NCI-H446 (cell line): ENCODE measurements at regions not wholly inside any gene's neighbourhood (a gene's known extent, or its start where the extent isn't known, plus 50 kb on each side); places are given as distances from the start of the nearest gene placed in this dataset.
A peak's percentile ranks its signal among the peaks of the same experiment; 100 is the strongest.

Experiments
- DNase-seq, 2 experiments: peaks; one replicate each; lab custom pipeline; 2025; lab: John Stamatoyannopoulos, UW

GRCh38 chr2:58667137-58667774 lies 426.1 kb upstream of the FANCL start:
- DNase-seq = no peak

DNA sequence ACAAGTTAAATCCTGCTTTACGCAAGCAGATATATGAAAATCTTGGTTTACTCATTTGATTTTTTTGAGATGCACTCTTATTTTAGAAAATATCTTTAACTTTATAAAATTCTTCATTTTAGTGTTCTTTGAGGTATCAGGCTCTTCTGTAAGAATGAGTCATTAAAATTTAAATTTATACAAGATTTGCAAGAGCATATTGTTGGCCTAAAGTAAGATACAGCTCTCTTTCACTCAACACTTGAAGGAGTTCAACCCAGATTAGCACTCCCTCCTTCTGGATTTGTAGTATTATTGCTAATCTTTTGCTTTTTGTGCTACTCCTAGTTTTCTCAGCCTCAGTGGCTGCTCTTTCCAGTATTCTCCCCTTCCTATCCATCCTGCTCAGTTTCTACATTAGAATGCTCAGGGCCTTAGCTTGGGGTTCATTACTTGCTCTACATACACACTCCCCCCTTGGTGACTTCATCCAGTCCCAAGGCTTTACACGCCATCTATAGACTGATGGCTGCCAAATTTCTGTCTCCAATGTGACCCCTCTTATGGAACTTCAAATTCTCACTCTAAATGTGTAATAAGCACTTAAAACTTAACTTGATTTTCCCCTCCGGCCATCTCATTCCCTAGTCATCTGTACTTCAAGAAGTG lies 425.3 kb upstream of the FANCL start:
- DNase-seq = no peak

DNA sequence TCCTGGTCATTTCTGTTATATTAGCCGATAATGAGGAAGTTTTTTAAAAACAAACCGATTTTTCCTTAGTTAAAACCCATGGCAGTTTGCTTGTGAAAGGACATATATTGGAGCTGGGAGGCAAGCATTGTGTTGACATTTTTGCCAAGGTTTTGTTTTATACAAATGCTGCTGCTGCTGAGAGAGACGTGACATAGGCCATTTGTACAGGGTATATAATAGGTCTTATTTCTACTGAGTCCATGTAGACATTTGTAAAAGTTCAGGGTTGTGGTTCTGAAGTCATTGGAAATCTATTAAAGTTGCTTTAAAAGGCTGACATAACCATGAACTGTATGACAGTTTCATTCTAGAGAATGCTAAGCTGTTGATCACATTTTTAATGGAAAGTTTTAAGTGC lies 424.0 kb upstream of the FANCL start:
- no peak for DNase-seq

GRCh38 chr2:58664523-58665151 lies 423.5 kb upstream of the FANCL start:
- peak in 1 of 2 experiments; percentile 45 for DNase-seq

DNA sequence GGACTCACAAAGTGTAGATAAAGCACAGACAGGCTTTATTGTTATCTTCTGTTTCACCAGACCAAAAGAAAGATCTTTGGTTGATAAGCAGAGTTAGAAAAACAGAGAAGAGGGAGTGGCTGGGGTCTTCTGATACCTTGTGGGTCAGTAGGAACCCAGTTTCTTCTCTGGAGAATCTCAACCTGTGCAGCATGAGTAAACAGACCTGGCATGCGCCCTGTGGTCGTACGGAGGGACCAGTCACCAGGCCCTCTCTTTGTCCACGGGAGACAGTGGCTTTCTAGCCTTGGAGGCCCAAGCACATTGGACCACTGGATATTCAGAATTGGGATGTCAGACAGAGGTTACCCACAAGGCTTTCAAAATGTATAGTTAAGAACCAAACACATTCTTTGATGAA lies 418.9 kb upstream of the FANCL start:
- DNase-seq = no peak

DNA sequence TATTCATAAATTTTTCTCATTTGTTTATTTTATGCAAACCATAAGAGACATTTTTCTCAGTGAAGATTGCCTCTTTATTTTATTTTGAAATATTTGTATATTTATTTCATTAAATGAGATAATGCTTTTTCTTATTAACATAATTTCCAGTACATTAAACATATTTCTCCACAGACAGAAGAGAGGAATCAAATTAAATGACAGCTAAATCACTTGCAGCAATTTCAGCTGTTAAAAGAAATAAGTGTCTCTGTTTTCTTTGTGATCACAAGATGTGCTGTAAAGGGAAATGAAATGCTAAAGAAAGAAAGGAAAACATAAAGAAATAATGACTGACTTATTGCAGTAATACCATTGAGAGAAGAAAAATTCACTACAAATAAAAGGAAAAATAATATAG lies 414.0 kb upstream of the FANCL start:
- DNase-seq = no peak

DNA sequence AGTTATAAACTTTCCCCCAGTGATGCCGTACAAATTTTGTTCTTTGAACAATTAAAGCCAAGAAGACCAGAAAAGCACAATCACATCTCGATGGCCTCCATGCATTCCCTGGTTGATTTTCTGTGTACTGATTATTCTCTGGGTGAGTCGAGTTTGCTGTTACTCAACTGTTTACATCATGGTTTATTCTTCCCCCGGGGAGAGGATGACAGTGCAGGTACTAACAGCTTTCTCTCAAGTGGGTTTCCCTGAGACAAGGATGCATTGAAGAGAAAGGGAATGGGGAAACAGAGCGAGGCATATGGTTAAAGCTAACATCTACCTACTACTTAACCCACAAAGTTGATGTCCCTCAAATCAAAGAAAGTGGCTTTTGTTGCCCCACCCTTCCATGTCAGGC lies 410.8 kb upstream of the FANCL start:
- no peak for DNase-seq

DNA sequence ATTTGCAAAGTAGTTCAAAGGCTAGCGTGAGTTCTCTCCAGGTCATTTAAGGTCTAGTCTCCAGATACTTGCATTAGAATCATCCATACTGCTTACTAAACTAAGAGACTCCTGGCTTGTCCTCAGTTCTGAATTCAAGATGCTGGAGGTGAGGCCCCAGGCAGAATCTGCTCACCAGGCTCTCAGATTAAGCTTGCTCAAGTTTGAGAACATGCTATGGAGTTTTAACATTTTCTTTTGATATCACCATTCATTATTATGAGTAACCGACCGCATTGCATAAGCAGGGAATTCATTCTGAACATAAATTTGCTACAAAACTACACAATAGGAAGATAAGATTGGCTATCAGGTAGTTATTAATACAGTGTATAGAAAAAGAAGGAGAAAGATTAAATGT lies 409.7 kb upstream of the FANCL start:
- no peak for DNase-seq

DNA sequence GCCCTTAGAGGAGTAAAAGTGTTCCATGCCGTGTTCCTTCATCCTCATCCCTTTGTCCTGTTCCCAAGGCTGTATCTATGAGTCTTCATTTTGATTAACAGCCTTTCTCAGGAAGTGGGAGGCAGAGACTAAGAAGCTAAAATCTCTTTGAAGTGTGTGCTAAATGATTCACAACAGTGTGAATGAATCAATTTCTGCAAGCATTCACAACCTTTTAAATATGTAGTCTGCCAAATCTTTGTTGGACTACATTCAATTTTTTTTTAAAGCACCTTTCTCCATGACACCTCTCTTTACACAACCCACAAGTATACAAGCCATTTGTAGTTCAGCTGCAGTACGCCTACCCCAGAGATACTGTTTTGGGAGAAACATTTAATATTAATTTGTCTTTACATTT lies 408.6 kb upstream of the FANCL start:
- peak in 1 of 2 experiments; percentile 13 for DNase-seq

DNA sequence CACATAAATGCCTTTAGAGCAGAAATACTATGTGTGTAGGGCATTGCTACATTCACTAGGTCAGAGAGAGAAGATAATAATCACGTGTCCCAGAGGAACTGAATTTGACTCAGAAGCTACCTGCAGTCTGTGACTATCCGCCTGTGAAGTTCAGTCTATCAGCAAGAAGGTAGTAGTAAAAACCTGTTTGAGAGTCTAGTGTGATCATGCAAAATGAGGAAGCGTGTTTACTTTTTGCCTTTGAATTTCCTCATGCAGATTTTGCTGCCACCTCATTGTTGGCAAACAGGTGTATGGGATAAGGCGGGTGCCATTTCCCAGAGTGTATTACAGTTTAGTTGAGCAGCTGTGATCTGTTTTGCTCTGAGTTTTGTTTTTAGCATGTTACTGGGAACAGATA lies 403.9 kb upstream of the FANCL start:
- no peak for DNase-seq

DNA sequence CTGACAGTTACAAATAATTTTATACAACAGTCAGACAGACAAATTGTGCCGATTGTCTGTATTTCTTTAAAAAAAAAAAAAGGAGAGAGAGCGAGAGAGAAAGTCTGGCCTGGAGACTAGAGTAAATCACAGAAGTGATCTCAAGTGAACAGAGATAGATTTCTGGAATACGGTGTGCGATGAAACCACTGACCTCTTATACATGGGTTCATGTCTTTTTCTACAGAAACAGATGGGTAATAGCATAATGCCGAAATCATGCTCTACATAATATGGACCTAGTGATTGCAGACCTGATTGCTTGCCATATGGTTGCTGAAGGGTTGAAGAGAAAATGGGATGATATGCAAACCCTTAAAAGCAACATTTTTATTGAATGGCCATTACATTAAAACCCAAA lies 403.3 kb upstream of the FANCL start:
- DNase-seq = no peak

DNA sequence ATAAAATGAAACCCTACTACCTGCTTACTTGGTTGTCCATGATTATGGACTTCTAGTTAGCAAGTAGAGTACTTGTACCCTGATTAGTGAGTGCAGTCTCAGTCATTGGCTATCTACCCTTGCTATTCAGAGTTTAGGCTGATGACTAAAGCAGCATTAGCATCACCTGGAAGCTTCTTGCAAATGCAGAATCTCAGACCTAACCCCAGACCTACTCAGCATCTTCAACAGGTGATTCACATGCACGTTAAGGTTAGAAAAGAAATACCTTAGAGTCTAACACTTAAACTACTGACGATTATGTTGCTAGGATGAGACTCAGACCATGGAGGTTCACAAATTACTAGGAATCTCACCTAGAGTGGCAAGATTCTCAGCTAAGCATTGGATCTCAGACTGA lies 399.9 kb upstream of the FANCL start:
- no peak for DNase-seq

GRCh38 chr2:58640042-58640441 lies 398.9 kb upstream of the FANCL start:
- peak in 1 of 2 experiments; percentile 31 for DNase-seq

- DNase-seq = no peak
Observed at GRCh38 chr2:58638256-58638805, 397.2 kb upstream of the FANCL start.

GRCh38 chr2:58636872-58637271 lies 395.7 kb upstream of the FANCL start:
- no peak for DNase-seq

DNA sequence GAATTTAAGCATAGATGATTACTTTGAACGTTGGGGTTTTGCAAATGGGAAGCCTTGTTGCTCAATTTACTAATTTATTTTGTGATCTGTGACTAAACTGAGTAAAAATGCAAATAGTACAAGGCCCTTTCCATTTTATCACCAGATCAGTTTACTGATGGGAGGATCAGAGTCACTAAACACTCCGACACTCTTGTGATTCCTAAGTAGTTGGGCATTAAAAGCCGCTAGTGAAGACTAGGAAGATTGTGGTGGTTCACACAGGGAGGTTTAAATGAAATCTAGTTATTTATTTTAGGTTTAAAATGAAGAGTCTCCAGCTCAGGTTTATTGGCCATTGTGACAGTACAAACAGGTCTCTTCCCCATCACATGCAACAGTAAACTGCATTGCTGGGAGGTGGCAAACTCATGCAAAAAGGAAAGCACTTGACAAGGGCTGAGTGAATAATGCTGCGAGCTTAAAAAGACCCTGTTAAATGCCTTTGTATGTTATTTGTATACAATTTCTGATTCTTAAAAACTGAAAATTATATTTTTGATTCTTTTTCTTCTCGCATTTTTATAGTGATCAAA lies 394.8 kb upstream of the FANCL start:
- no peak for DNase-seq

DNA sequence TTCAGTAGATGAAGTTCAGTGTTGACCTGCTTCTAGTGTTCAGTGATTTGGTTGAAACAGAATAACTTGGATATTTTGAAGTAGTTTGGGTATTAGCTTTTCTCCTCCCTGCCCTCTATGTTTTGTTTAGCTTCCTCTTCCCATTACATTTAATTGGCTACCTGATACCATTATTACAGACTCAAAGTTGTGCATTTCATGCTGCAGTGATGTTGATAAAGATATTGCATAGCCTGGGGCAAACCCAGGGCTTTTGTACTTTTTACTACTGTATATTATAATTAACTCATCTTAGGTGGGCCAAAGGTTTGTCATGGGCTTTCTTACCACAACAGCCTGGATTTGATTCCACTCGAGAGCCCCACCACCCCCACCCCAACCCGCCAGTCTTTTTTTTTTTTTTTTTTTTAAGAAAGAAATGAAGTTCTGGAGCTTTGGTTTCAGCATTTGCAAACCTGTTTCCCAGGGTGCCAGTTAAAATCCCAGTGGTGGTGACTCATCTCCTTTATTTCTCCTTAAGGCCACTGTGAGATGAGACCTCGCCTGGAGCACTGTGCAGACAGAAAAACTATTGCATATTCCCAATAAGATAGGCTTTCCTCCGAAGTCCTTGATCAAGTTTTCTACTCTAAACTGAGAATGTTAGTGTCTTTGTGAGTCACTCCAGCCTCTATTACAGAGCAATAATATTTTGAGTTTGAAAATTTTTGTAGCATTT lies 393.7 kb upstream of the FANCL start:
- no peak for DNase-seq

- DNase-seq = no peak
Observed at GRCh38 chr2:58633613-58634365, 392.7 kb upstream of the FANCL start.

DNA sequence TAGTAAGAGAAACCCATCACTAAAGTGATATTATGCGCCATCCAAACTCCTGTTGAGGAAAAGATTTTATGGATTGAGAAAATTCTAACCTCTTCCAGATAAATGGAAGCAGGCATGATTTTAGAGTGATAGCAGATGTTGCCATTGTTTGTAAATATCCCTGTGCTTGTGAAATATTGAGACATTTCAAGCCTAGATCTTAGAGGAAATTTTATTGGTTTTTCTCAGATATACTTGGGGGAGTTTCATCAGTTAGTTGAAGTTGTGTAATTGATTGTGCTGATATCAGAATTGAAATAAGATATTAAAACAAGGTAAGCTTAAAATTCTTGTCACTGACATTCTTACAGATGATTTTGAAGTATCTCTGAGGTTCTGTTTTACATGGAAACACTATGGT lies 390.9 kb upstream of the FANCL start:
- no peak for DNase-seq

- peak; percentile 15 to 70 for DNase-seq
Observed at GRCh38 chr2:58629545-58630119, 388.5 kb upstream of the FANCL start.

- no peak for DNase-seq
Observed at GRCh38 chr2:58620896-58621295, 379.8 kb upstream of the FANCL start.
